Gastroesophageal sphincter (tissue), 4 donors: ENCODE measurements at regions not wholly inside any gene's neighbourhood (a gene's known extent, or its start where the extent isn't known, plus 50 kb on each side); places are given as distances from the start of the nearest gene placed in this dataset.

ENCODE experiments used
- ATAC-seq: fragments of 150-250 bp; one replicate; pipeline ENCODE4 v1.9.1; 2016; ENCODE audit warnings: mild to moderate bottlenecking, moderate library complexity
- H3K27ac ChIP-seq, 4 donors: fragments of 200-600 bp; sonication (generic) in 3 of 4; 1 replicate in 3 of 4; 2 replicates in 1 of 4; pipeline ENCODE4 v1.5.1; 2016 to 2019
- H3K27me3 ChIP-seq: fragments of 200-600 bp; sonication (generic); one replicate; pipeline ENCODE4 v1.5.1; 2019
- H3K36me3 ChIP-seq, 2 donors: fragments of 200-600 bp; sonication (generic); one replicate each; pipeline ENCODE4 v1.5.1; 2019; ENCODE audit warnings: control low read depth in 1 of 2
- H3K4me1 ChIP-seq, 3 donors: fragments of 200-600 bp; sonication (generic); 1 replicate in 2 of 3; 2 replicates in 1 of 3; pipeline ENCODE4 v1.5.1; 2016 to 2019; ENCODE audit warnings: control low read depth in 2 of 3
- H3K4me3 ChIP-seq, 2 donors: fragments of 200-600 bp; sonication (generic); one replicate each; pipeline ENCODE4 v1.5.1; 2019; ENCODE audit warnings: mild to moderate bottlenecking in 1 of 2, moderate library complexity in 1 of 2
- H3K9me3 ChIP-seq, 3 donors: fragments of 200-600 bp; sonication (generic); one replicate each; pipeline ENCODE4 v1.5.1; 2017 to 2019; ENCODE audit warnings: control low read depth in 2 of 3
- CTCF ChIP-seq, 4 experiments: fragments of 200-600 bp in 2 of 4; fragments of 450-650 bp in 2 of 4; sonication (generic) in 1 of 4; IDR thresholded peaks; one replicate each; pipeline ENCODE4 v1.5.1; 2017 to 2019; ENCODE audit warnings: antibody characterized with exemption in 4 of 4, mild to moderate bottlenecking in 2 of 4, moderate library complexity in 2 of 4
- EP300 ChIP-seq: sonication (generic); formaldehyde crosslinking; IDR thresholded peaks from one replicate; pipeline ENCODE4 v1.6.1; 2017; ENCODE audit warnings: antibody characterized with exemption, mild to moderate bottlenecking
- POLR2A ChIP-seq, 2 donors: fragments of 450-650 bp; IDR thresholded peaks; one replicate each; pipeline ENCODE4 v1.6.1; 2017; ENCODE audit warnings: antibody characterized with exemption in 2 of 2, mild to moderate bottlenecking in 2 of 2, moderate library complexity in 1 of 2
- POLR2AphosphoS5 ChIP-seq: sonication (generic); formaldehyde crosslinking; IDR thresholded peaks from one replicate; pipeline ENCODE4 v1.6.1; 2017; ENCODE audit warnings: antibody characterized with exemption
- WGBS, 2 donors: methylation state at CpG; one replicate each; pipeline ENCODE4 v1.1.5; 2018; ENCODE audit warnings: low coverage in 1 of 2; 5-methylcytosine and 5-hydroxymethylcytosine counted together

GRCh38 chr17:54745862-54746261 lies 154.8 kb upstream of the TOM1L1 start:
- H3K9me3 ChIP-seq, result peaks cover 0 to 26% (median 0%) of the 10 kb centered on the region in 3 donors
- 67 to 70% methylated on average over 1 to 5 of the region's 5 CpGs for WGBS, 2 donors
- H3K4me3 ChIP-seq, result no peak overlapping the region
- TF ChIP-seq CTCF (IDR thresholded peaks at IDR 0.05) (no peak), EP300 (no peak), POLR2AphosphoS5 (no peak), POLR2A (IDR thresholded peaks at IDR 0.05) (no peak)
- no peak for ATAC-seq
- H3K36me3 ChIP-seq, result no peaks in the 10 kb centered on the region
- H3K27ac ChIP-seq, result no peak overlapping the region
- H3K27me3 ChIP-seq, result no peaks in the 10 kb centered on the region
- H3K4me1 ChIP-seq, result no peaks in the 10 kb centered on the region

DNA sequence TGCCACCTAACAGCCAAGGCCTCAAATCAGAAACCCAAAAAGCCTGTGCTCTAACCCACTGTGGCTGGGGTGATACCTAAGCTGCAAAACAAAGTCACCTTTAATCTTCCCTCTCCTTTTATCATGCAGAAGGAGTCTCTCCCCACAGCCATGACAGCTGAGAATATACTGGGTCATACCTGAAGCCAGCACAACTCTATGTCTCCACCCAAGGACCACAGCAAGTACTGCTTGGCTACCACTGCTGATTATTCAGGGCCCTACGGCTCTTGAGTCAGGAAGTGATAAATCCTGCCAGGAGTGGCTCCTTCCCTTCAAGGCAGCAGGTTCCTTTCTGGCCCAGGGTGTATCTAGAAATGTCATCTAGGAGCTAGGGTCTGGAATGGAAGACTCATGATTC lies 151.5 kb upstream of the TOM1L1 start:
- Histone ChIP-seq H3K27ac (no peak overlapping the region), H3K4me3 (no peak overlapping the region), H3K9me3 (peaks cover 0 to 26% (median 0%) of the 10 kb centered on the region in 3 donors), H3K27me3 (no peaks in the 10 kb centered on the region), H3K36me3 (no peaks in the 10 kb centered on the region), H3K4me1 (no peaks in the 10 kb centered on the region)
- TF ChIP-seq EP300 (no peak), POLR2AphosphoS5 (no peak), CTCF (IDR thresholded peaks at IDR 0.05) (no peak), POLR2A (IDR thresholded peaks at IDR 0.05) (no peak)
- ATAC-seq, result no peak
- 60% methylated on average over 1 of the region's 1 CpG; no CpG with 5 or more reads in 1 of the 2 donors for WGBS, 2 donors

DNA sequence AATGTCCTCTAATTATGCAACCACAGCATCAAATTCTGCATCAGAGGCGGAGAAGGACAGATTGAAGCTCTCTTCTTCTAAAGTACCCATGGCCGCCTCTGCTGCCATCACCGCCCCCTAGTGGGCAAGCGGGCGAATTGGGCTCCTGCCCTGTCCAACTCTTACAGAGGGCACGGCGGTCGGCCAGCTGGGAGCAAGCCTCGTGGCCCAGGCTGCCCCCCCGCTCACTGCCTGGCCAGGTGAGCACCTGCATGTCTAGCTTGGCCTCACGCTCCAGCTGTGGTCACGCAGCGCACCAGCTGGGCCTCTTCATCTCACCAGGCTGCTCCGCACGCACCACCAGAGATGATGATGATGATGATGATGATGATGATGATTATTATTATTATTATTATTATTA lies 146.1 kb upstream of the TOM1L1 start:
- H3K27ac ChIP-seq, result no peak overlapping the region
- no peak for ATAC-seq
- no peak overlapping the region for H3K4me3 ChIP-seq
- TF ChIP-seq EP300 (no peak), POLR2A (IDR thresholded peaks at IDR 0.05) (no peak), POLR2AphosphoS5 (no peak), CTCF (IDR thresholded peaks at IDR 0.05) (no peak)
- H3K4me1 ChIP-seq, result no peaks in the 10 kb centered on the region
- 67% methylated on average over 13 of the region's 15 CpGs; no CpG with 5 or more reads in 1 of the 2 donors for WGBS, 2 donors
- H3K27me3 ChIP-seq, result no peaks in the 10 kb centered on the region
- H3K36me3 ChIP-seq, result no peaks in the 10 kb centered on the region
- H3K9me3 ChIP-seq, result no peaks in the 10 kb centered on the region

DNA sequence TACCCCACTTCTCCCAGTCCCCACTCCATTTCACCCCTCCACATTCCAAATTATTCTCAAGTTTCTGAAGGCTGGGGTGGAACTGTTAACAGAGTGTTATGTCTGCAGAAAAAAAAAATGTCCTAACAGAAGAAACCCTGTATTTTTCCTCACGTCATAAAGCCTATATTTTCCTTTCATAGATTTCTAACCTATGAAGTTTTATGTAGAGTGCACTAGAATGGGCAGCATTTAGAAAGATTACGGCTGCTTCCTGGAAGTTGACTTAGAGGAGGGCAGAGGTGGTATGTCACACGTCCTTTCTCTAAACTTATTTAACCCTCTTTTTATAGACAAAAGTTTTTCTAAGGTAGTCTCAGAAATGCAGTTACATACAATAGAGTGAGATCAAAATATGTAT lies 139.8 kb upstream of the TOM1L1 start:
- TF ChIP-seq CTCF (IDR thresholded peaks at IDR 0.05) (no peak), POLR2AphosphoS5 (no peak), POLR2A (IDR thresholded peaks at IDR 0.05) (no peak), EP300 (no peak)
- Histone ChIP-seq H3K9me3 (no peaks in the 10 kb centered on the region), H3K36me3 (no peaks in the 10 kb centered on the region), H3K27me3 (no peaks in the 10 kb centered on the region), H3K4me1 (no peaks in the 10 kb centered on the region), H3K27ac (no peak overlapping the region), H3K4me3 (no peak overlapping the region)
- whole genome bisulfite sequencing, 2 donors, result 48 to 64% methylated on average over 2 to 3 of the region's 3 CpGs
- no peak for ATAC-seq

DNA sequence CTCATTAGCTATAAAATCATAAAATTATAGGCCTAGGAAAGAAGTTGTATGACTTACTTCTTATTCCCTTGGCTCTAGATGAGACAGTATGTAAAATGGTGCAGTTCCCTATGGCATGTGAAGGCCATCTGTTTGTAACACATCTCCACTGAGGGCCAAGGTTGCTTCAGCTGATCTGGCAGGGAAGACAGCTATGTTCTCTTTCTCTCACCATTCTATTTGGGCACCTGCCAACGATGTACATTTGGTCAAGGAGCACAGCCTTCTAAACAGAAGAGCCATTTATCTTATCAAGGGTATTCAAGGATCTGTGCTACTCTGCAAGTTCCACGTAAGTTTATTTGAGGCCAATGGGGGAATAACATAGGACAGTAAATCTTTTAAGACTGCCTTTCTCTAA lies 129.8 kb upstream of the TOM1L1 start:
- Histone ChIP-seq H3K9me3 (no peaks in the 10 kb centered on the region), H3K27me3 (no peaks in the 10 kb centered on the region), H3K36me3 (no peaks in the 10 kb centered on the region), H3K27ac (no peak overlapping the region), H3K4me3 (no peak overlapping the region), H3K4me1 (no peaks in the 10 kb centered on the region)
- ATAC-seq, result no peak
- TF ChIP-seq POLR2AphosphoS5 (no peak), CTCF (IDR thresholded peaks at IDR 0.05) (no peak), POLR2A (IDR thresholded peaks at IDR 0.05) (no peak), EP300 (no peak)
- WGBS, 2 donors, result 14 to 27% methylated on average over 1 to 2 of the region's 2 CpGs
